ENCODE measurements at regions not wholly inside any gene's neighbourhood (a gene's known extent, or its start where the extent isn't known, plus 50 kb on each side); places are given as distances from the start of the nearest gene placed in this dataset.

DNA sequence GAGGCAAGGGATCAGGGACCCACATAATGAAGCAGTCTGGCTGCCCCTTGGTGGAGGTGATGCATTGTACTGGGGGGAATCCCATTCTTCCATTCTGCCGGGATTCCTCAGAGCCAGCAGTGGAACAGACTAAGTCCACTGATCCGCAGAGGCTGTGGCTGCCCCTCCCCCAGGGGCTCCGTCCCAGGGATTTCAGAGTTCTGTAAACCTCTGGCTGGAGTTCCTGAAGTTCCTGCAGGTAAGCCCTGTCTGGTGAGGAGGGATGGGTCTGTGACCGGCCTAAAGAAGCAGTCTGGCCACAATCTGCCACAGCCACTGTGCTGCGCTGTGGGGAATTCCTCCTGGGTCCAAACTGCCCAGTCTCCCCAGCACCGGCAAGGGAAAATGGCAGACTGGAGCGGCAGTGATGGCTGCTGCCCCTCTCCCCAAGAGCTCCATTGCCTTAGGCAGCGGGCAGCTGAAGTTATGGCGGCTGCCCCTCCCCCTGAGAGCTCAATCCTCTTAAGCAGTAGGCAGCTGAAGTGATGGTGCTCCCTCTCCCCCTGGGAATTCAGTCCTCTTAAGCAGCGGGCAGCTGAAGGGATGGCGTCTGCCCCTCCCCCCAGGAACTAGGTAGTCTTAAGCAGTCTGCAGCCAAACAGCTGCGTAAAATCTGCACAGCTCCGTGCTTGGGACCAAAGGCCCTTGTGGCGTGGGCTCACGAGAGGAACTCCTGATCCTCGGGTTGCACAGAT is 155.7 kb downstream of the PCDH17 start (continued):
- TF ChIP-seq, protein P1, sequence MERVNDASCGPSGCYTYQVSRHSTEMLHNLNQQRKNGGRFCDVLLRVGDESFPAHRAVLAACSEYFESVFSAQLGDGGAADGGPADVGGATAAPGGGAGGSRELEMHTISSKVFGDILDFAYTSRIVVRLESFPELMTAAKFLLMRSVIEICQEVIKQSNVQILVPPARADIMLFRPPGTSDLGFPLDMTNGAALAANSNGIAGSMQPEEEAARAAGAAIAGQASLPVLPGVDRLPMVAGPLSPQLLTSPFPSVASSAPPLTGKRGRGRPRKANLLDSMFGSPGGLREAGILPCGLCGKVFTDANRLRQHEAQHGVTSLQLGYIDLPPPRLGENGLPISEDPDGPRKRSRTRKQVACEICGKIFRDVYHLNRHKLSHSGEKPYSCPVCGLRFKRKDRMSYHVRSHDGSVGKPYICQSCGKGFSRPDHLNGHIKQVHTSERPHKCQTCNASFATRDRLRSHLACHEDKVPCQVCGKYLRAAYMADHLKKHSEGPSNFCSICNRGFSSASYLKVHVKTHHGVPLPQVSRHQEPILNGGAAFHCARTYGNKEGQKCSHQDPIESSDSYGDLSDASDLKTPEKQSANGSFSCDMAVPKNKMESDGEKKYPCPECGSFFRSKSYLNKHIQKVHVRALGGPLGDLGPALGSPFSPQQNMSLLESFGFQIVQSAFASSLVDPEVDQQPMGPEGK (CRISPR knock-in tag; IDR thresholded peaks at IDR 0.05; ENCODE audit: borderline replicate concordance), result no peak
- no peak for TF ChIP-seq ESRRG (CRISPR knock-in tag; IDR thresholded peaks at IDR 0.05)

DNA sequence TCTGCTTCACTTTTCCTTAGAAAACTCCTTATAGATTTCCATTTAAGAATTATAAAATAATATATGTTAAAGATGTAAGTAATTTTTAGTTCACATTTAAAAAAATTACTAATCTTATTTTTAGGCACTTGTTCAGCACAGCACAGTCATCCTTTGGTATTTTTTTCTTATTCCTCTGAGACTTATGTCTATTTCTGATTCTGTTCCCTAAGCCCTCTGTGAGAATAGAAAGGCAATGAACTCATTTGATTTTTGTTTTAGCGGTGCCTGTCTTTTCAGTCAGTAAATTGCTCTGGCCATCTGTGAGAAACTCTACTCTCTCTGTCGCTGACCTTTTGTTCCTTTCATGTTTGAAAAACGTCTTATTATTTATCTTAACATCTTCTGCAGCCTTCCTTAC is 168.1 kb downstream of the PCDH17 start:
- no peak for ATAC-seq
- TF ChIP-seq RARB (CRISPR knock-in tag; IDR thresholded peaks at IDR 0.05) (no peak), OSR1 (CRISPR knock-in tag; IDR thresholded peaks at IDR 0.05) (no peak), GLIS3 (CRISPR knock-in tag; IDR thresholded peaks at IDR 0.05) (no peak), ZNF565 (CRISPR knock-in tag; conservative IDR thresholded peaks at IDR 0.05; ENCODE audit: low read depth) (no peak), TCF4 (CRISPR knock-in tag; IDR thresholded peaks at IDR 0.05; ENCODE audit: borderline replicate concordance) (no peak), ZFP3 (CRISPR knock-in tag; IDR thresholded peaks at IDR 0.05) (no peak), ZNF70 (CRISPR knock-in tag; IDR thresholded peaks at IDR 0.05) (no peak), CSDC2 (CRISPR knock-in tag; IDR thresholded peaks at IDR 0.05) (no peak), ESRRG (CRISPR knock-in tag; IDR thresholded peaks at IDR 0.05) (no peak)
- TF ChIP-seq, protein P2, sequence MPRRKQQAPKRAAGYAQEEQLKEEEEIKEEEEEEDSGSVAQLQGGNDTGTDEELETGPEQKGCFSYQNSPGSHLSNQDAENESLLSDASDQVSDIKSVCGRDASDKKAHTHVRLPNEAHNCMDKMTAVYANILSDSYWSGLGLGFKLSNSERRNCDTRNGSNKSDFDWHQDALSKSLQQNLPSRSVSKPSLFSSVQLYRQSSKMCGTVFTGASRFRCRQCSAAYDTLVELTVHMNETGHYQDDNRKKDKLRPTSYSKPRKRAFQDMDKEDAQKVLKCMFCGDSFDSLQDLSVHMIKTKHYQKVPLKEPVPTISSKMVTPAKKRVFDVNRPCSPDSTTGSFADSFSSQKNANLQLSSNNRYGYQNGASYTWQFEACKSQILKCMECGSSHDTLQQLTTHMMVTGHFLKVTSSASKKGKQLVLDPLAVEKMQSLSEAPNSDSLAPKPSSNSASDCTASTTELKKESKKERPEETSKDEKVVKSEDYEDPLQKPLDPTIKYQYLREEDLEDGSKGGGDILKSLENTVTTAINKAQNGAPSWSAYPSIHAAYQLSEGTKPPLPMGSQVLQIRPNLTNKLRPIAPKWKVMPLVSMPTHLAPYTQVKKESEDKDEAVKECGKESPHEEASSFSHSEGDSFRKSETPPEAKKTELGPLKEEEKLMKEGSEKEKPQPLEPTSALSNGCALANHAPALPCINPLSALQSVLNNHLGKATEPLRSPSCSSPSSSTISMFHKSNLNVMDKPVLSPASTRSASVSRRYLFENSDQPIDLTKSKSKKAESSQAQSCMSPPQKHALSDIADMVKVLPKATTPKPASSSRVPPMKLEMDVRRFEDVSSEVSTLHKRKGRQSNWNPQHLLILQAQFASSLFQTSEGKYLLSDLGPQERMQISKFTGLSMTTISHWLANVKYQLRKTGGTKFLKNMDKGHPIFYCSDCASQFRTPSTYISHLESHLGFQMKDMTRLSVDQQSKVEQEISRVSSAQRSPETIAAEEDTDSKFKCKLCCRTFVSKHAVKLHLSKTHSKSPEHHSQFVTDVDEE (CRISPR knock-in tag; IDR thresholded peaks at IDR 0.05), result no peak
- TF ChIP-seq, protein P3, sequence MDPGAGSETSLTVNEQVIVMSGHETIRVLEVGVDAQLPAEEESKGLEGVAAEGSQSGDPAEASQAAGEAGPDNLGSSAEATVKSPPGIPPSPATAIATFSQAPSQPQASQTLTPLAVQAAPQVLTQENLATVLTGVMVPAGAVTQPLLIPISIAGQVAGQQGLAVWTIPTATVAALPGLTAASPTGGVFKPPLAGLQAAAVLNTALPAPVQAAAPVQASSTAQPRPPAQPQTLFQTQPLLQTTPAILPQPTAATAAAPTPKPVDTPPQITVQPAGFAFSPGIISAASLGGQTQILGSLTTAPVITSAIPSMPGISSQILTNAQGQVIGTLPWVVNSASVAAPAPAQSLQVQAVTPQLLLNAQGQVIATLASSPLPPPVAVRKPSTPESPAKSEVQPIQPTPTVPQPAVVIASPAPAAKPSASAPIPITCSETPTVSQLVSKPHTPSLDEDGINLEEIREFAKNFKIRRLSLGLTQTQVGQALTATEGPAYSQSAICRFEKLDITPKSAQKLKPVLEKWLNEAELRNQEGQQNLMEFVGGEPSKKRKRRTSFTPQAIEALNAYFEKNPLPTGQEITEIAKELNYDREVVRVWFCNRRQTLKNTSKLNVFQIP (CRISPR knock-in tag; IDR thresholded peaks at IDR 0.05; ENCODE audit: borderline replicate concordance, low read depth), result no peak
- TF ChIP-seq, protein P4, sequence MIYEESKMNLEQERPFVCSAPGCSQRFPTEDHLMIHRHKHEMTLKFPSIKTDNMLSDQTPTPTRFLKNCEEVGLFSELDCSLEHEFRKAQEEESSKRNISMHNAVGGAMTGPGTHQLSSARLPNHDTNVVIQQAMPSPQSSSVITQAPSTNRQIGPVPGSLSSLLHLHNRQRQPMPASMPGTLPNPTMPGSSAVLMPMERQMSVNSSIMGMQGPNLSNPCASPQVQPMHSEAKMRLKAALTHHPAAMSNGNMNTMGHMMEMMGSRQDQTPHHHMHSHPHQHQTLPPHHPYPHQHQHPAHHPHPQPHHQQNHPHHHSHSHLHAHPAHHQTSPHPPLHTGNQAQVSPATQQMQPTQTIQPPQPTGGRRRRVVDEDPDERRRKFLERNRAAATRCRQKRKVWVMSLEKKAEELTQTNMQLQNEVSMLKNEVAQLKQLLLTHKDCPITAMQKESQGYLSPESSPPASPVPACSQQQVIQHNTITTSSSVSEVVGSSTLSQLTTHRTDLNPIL (CRISPR knock-in tag; IDR thresholded peaks at IDR 0.05; ENCODE audit: low read depth), result no peak

DNA sequence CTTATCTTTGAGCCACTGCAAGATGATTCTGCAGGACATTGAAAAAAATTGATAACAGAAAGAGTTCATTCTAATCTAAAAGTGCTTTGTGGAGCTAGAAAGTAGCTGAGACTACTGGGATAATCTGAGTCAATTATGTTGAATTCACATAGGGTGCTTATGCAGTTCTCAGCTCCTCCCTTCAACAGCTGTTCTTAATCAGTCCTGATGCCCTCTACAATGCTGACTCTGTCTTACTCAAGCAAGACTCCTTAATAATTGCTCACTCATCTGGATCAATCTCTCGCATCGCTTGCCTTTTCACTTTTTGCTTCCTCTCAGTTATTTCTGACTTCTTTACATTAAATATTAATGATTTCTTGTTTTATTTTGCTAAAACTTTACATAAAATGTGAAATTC is 182.1 kb downstream of the PCDH17 start:
- TF ChIP-seq, protein P5, sequence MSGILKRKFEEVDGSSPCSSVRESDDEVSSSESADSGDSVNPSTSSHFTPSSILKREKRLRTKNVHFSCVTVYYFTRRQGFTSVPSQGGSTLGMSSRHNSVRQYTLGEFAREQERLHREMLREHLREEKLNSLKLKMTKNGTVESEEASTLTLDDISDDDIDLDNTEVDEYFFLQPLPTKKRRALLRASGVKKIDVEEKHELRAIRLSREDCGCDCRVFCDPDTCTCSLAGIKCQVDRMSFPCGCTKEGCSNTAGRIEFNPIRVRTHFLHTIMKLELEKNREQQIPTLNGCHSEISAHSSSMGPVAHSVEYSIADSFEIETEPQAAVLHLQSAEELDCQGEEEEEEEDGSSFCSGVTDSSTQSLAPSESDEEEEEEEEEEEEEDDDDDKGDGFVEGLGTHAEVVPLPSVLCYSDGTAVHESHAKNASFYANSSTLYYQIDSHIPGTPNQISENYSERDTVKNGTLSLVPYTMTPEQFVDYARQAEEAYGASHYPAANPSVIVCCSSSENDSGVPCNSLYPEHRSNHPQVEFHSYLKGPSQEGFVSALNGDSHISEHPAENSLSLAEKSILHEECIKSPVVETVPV (CRISPR knock-in tag; IDR thresholded peaks at IDR 0.05), result no peak
- TF ChIP-seq TCF4 (CRISPR knock-in tag; IDR thresholded peaks at IDR 0.05; ENCODE audit: borderline replicate concordance) (0 out of 2 replicates have a peak, but pooled peaks have one; percentile 19), PPARA (CRISPR knock-in tag; IDR thresholded peaks at IDR 0.05; ENCODE audit: borderline replicate concordance) (no peak), ZNF70 (CRISPR knock-in tag; IDR thresholded peaks at IDR 0.05) (no peak)
- ATAC-seq, result no peak

DNA sequence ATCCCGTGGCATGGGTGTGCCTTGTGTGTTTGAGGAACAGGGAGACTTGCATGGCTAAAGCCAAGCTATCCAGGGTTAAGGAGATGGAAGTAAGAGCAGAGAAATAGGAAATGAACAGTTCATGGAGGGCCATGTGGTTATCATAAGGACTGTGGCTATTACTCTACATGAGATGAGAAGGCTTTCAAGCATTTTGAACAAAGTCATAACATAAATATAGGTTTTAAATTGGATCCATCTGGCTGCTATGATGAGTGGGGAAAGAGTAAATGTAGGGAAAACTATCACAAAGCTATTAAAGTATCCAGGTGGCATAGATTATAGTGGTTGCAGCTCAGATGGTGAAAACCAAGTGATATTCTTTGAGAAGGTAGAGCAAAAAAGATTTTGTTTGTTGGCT is 184.1 kb downstream of the PCDH17 start:
- no peak for ATAC-seq
- TF ChIP-seq SNAI2 (CRISPR knock-in tag; IDR thresholded peaks at IDR 0.05) (no peak), PPARA (CRISPR knock-in tag; IDR thresholded peaks at IDR 0.05; ENCODE audit: borderline replicate concordance) (no peak), TCF4 (CRISPR knock-in tag; IDR thresholded peaks at IDR 0.05; ENCODE audit: borderline replicate concordance) (no peak), OSR1 (CRISPR knock-in tag; IDR thresholded peaks at IDR 0.05) (no peak), RARB (CRISPR knock-in tag; IDR thresholded peaks at IDR 0.05) (no peak), ARNTL (CRISPR knock-in tag; IDR thresholded peaks at IDR 0.05; ENCODE audit: borderline replicate concordance, low read depth) (no peak), ZNF70 (CRISPR knock-in tag; IDR thresholded peaks at IDR 0.05) (no peak), ZFP3 (CRISPR knock-in tag; IDR thresholded peaks at IDR 0.05) (no peak)
- TF ChIP-seq, protein P5 (CRISPR knock-in tag; IDR thresholded peaks at IDR 0.05), result no peak
- TF ChIP-seq, protein P2 (CRISPR knock-in tag; IDR thresholded peaks at IDR 0.05), result no peak
- TF ChIP-seq, protein P4 (CRISPR knock-in tag; IDR thresholded peaks at IDR 0.05; ENCODE audit: low read depth), result no peak

Measured in SK-N-SH treated with all-trans-retinoic acid at 6 μM for 48 hours (cell line).